Middle frontal gyrus (tissue), 1 donor: ENCODE measurements at regions not wholly inside any gene's neighbourhood (a gene's known extent, or its start where the extent isn't known, plus 50 kb on each side); places are given as distances from the start of the nearest gene placed in this dataset.

Source experiments
- DNase-seq: peaks from one replicate; pipeline ENCODE4 v3.0.0-alpha.2; 2015; ENCODE audit warnings: low spot score; ENCODE audit errors: extremely low spot score

GRCh38 chr13:88565566-88565965 is 894.4 kb downstream of the SLITRK5 start:
- no peak for DNase-seq

- DNase-seq: no peak
Measured at GRCh38 chr13:88585861-88586260, 914.7 kb downstream of the SLITRK5 start.

DNA sequence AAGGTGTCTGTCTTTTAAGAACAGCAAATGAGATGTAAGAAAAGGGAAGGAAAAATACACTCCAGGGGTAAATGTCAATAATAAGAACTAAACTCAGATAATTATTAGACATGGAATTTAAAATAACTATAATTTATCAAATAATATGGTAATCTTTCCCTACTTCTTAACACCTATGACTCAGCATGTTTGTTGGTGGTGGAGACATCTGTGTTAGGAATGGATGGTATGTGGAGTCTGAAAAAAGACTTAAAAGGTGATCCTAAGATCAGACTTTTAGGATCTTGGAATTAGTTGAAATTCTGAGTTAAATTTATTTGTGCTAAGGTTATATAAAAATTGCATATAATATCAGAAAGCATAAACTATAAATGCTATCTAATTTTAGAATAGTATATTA is 915.1 kb downstream of the SLITRK5 start:
- DNase-seq: no peak

DNA sequence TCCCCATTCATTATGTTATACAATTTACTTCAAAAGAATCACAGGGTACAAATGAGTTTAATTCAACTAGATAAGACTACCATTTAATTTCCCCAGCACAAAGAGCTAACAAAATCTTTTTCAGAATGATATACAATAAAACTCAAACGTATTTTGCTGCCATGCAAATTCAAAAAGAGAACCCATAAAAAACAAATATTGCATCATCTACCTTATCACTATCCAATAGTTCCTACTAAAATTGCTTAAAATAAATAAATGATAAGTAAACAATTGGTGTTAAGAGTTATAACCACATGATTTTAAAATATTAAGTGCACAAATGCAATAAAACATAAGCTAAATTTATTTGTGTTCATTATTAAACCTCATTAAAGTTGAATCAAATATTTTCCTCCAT is 919.4 kb downstream of the SLITRK5 start:
- DNase-seq: no peak

DNA sequence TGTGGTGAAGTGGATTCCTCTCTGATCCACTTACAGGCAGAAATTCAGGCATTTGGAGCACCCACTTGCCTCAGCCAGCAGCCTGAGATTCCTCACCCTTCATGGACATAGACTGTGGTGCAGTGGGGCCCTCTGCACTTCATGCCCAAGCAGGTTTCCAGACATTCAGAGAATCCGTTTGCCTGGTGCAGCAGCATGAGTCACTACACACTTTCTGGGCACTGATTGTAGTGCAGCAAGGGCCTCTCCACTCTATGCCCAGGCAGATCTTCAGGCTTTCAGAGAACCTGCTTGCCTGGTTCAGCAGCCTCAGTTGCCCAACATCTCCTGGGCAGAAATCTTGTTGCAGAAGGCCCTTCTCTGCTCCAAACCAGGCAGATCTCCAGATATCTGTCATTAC is 920.9 kb downstream of the SLITRK5 start:
- DNase-seq: no peak

DNA sequence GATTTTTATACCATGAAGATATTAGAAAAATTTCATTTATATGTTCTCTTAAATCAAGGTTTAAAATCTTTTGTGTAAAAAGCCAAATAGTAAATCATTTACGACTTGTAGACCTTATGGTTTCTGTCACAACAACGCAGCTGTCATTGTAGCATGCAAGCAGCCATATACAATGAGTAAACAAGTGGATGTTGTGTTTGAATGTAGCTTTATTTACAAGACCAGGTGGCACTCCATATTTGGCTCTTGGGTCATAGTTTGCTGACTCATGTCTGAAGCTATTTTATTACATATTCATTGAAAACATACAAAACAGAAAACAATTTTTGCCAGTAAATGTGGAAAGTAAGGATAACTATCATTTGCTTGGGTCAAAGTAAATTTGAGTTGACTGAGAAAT is 930.8 kb downstream of the SLITRK5 start:
- DNase-seq: no peak

GRCh38 chr13:88602786-88603777 is 931.9 kb downstream of the SLITRK5 start:
- no peak for DNase-seq

DNA sequence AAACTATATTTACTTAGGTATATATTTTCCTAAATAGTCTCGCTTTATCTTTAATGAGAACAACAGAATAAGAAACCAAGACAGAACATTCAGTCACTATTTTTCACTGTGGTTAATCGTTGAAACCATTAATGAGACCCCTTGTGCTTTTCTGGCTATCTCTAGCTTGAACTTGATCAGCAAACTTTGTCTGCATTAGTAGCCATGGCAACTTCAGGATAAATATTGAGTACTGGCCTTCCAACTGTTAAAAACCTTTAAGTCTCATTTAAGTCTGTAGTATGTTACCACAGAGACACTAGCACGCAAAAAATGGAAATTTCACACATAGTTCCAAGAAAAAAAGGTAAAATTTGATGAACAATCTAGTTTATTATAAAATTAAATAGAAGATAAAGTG is 946.0 kb downstream of the SLITRK5 start:
- DNase-seq: no peak

GRCh38 chr13:88622362-88622973 is 951.3 kb downstream of the SLITRK5 start:
- DNase-seq: no peak

DNA sequence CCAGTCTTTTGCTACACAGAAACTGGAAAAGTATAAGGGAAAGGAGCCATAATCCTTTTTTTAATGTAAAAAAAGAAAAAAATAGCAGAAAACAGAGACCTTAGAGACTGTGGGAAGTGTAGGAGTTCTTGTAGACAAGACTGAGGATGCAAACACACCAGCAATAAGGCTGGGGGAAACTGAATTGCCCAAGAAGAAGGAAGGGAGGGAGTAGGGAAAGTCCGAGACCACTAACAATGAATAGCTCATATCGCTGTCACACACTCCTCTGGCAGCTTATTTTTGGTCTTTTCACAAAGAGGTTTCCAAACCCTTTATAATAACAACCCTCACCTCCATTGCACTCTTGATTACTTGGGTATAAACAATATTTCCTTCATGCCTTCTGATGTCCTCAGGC is 952.0 kb downstream of the SLITRK5 start:
- no peak for DNase-seq

DNA sequence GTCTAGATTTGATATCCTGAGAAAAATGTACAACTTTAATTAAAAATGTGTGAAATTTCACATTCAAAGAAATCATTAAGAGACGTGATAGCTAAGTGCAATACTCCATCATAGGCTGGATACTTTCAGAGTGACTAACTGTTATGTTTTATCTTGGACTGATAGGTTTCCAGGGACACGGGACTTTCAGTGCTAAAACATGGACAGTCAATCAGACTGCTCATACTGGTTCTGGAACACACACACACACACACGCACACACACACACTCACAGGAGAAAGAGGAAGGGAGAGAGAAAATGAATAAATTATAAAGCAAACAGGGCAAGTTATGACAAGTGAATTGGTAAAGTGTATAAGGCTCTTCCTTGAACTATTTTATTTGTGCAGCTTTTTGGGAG is 955.9 kb downstream of the SLITRK5 start:
- no peak for DNase-seq

- DNase-seq: no peak
Measured at GRCh38 chr13:88628882-88629281, 957.7 kb downstream of the SLITRK5 start.

DNA sequence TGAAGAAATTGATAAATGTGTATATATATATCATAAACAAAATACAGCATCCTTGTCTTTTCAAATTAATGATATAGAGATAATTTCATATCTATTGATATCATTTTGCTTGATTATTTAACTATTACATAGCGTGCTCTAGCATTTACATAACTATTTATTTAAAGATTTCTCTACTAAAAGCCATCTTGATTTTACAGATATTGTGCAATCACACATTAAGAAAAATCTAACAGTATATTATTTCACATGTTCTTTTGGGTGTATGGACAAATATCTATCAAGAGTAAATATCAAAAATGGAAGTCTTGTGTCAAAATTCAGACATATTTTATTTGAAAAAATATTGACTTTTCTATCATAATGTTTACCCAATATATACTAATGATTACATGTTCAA is 966.8 kb downstream of the SLITRK5 start:
- DNase-seq: no peak

DNA sequence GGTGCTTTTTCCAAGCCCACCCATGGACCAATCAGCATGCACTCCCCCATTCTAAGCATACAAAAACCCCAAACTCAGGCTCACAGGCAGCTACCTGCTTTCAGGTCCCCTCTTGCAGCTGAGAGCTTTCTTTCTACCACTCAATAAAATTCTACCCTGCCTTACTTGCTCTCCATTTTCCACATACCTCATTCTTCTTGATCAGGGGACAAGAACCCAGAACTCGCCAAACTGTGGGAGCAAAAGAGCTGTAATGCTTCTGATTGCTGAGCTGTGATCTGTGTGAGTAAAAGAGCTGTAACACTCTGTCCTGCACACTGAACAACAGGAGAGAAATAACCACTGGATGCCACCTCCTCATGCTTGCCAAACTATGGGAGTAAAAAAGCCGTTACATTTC is 972.1 kb downstream of the SLITRK5 start:
- no peak for DNase-seq

DNA sequence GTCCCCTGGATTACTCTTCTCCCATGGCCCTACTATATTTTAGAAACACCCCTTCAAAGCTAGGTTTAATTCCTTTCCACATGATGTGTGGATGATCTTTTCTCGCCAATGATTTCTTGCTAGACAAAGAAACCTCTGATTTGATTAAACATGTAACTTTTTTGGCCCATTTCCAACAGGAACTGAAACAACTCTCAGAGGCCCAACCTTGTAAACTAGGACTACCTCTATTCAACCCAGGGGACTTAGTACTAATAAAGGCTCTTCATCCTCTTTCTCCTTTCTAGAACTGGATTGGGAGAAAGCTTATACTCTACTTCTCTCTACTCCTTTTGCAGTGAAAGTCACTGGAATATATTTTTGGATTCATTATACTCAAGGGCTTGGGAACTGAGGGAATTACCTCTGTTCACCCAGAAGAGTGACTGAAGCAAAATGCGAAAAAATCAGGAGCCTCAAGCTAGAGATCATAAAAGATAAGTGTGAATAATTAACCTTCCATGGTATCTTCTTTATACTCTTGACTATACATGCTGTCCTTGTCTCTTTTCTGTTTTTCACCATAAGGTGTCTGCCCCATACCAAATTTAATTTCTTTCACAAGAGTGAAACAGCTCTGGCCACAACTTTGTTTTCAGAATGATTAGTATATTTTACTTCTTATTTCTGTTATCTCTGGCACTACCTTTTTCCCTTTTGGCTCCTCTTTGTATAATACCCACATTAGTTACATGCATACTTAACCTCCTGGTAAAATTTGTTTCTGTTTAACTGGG is 977.6 kb downstream of the SLITRK5 start:
- DNase-seq: no peak

DNA sequence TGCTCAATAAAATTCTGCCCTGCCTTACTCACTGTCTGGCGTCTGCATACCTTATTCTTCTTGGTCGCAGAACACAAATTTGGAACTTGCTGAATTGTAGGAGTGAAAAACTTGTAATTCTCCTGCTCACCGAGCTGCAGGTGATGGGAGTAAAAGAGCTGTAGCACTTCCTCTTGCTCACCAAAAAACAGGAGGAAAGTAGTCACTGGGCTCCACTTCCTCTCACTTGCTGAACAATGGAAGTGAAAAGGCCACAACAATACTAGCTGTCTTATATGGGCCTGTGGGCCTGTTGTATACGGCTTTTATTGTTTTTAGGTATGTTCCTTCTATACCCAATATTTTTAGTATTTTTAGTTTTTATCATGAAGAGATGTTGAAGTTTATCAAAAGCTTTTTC is 978.7 kb downstream of the SLITRK5 start:
- no peak for DNase-seq

GRCh38 chr13:88651531-88651930 is 980.4 kb downstream of the SLITRK5 start:
- DNase-seq: no peak

GRCh38 chr13:88656751-88657150 is 985.6 kb downstream of the SLITRK5 start:
- DNase-seq: no peak

GRCh38 chr13:88670509-88670908 is 999.3 kb downstream of the SLITRK5 start:
- no peak for DNase-seq

DNA sequence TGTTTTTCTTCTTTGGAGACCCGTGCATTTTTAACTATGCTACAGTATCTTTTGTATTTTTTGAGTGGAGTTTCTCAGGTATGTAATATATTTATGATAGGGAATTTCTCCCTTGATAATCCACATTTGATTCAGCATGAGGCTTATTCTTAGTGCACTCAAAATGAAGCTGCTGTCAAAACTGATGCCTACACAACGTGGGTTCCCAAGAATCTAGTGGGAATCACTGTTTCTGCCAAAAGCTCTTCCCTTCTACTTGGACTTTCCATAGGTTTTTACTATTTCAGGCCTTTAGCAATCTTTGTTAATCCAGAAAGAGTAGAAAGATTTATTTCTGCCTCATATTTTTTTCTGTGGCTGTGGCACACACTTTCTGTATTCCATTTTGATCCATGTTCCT is 1003.7 kb downstream of the SLITRK5 start:
- no peak for DNase-seq

GRCh38 chr13:88675347-88675996 is 1004.3 kb downstream of the SLITRK5 start:
- no peak for DNase-seq
